Upper lobe of left lung (tissue), 6 donors: ENCODE measurements at regions not wholly inside any gene's neighbourhood (a gene's known extent, or its start where the extent isn't known, plus 50 kb on each side); places are given as distances from the start of the nearest gene placed in this dataset.
"Not testable (repeated sequence)": the region's sequence is repeated elsewhere in the genome, so short reads cannot be mapped to it uniquely, and the experiment has no call there.

Experiments
- ATAC-seq, 2 donors: fragments of 200-7000 bp; cut with Tn5 transposase; one replicate each; pipeline ENCODE4 v1.9.1; 2022; ENCODE audit warnings: mild to moderate bottlenecking in 2 of 2, moderate library complexity in 2 of 2; ENCODE audit not compliant: low FRiP score in 2 of 2
- DNase-seq, 2 donors: peaks; one replicate each; pipeline ENCODE4 v3.0.0-alpha.2; 2019 to 2020
- H3K27ac ChIP-seq, 4 donors: fragments of 200-600 bp; sonication (generic); one replicate each; pipeline ENCODE4 v1.5.1; 2016 to 2019
- H3K27me3 ChIP-seq, 4 donors: fragments of 200-600 bp; sonication (generic); one replicate each; pipeline ENCODE4 v1.5.1; 2017 to 2019
- H3K36me3 ChIP-seq, 4 donors: fragments of 200-600 bp; sonication (generic); one replicate each; pipeline ENCODE4 v1.5.1; 2016 to 2019
- H3K4me1 ChIP-seq, 4 donors: fragments of 200-600 bp; sonication (generic); one replicate each; pipeline ENCODE4 v1.5.1; 2018 to 2019
- H3K4me3 ChIP-seq, 4 donors: fragments of 200-600 bp; sonication (generic); one replicate each; pipeline ENCODE4 v1.5.1; 2017 to 2019; ENCODE audit warnings: mild to moderate bottlenecking in 2 of 4, moderate library complexity in 1 of 4
- H3K9me3 ChIP-seq, 4 donors: fragments of 200-600 bp; sonication (generic); one replicate each; pipeline ENCODE4 v1.5.1; 2018 to 2019
- EP300 ChIP-seq, 4 donors: sonication (generic); formaldehyde crosslinking; IDR thresholded peaks; one replicate each; pipeline ENCODE4 v1.5.1; 2017; ENCODE audit warnings: antibody characterized with exemption in 4 of 4, control low read depth in 2 of 4
- POLR2A ChIP-seq, 4 donors: fragments of 450-650 bp; IDR thresholded peaks; one replicate each; pipeline ENCODE4 v1.5.1; 2016 to 2017; ENCODE audit warnings: antibody characterized with exemption in 4 of 4, mild to moderate bottlenecking in 2 of 4
- POLR2AphosphoS5 ChIP-seq, 2 donors: sonication (generic); formaldehyde crosslinking; IDR thresholded peaks; one replicate each; pipeline ENCODE4 v1.5.1; 2017; ENCODE audit warnings: antibody characterized with exemption in 2 of 2
- WGBS, 2 donors: methylation state at CpG; one replicate each; pipeline ENCODE4 v1.1.5; 2017 to 2018; 5-methylcytosine and 5-hydroxymethylcytosine counted together
- TF ChIP-seq, protein P1 (sequence below), 6 experiments: fragments of 450-650 bp in 4 of 6; fragments of 200-600 bp in 2 of 6; sonication (generic) in 2 of 6; IDR thresholded peaks; one replicate each; pipeline ENCODE4 v1.5.1; 2016 to 2019; ENCODE audit warnings: antibody characterized with exemption in 6 of 6
- donor health status: DM: no; HTN: no; CAD: no; lungs with moderate emphysema.
- donor health status: DM: no; HTN: yes; CAD: no; lungs with severe emphysema.

DNA sequence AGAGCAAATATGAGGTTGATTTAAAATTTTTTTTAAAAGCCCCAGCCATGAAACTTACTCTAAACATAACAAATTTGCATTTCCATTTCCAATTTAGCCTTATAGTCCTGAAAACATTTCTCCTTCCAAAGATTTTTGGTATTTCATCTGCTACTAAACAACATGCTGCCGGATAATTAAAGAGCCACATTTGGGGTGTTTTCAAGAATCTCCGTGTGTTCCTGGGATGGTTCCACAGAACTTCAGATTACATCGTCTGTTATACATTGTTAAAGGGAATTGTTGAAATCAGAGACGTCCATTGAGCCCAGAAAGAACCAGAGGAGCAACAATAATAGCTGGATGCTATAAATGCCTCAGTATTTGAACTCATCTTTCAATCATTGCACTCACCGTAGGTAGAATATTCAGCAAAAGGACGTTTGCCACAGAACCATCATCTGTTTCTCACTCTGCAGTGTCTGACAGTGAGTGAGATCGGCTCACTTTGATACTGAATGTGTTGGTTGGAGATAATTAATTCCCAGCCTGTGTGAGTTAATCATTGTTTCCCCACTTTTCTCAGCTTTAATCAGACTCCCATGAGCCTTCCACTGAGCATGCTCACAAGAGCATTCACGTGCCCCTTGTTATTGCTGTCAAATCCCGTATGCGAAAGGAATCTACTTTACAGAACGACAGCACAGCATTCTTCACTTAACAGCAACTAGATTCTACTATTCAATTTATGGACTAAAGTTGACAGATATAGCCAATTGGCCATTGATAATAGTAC, 128.4 kb upstream of the PALS2 start:
- ATAC-seq (no peak), DNase-seq (no peak)
- Histone ChIP-seq H3K27ac (no peak overlapping the region), H3K9me3 (no peaks in the 10 kb centered on the region), H3K4me1 (peaks cover 0 to 6% (median 0%) of the 10 kb centered on the region in 4 donors), H3K4me3 (no peak overlapping the region), H3K27me3 (no peaks in the 10 kb centered on the region), H3K36me3 (no peaks in the 10 kb centered on the region)
- TF ChIP-seq POLR2A (IDR thresholded peaks at IDR 0.05), result no peak
- no peak for TF ChIP-seq EP300 (IDR thresholded peaks at IDR 0.05)
- TF ChIP-seq POLR2AphosphoS5 (IDR thresholded peaks at IDR 0.05), result no peak
- WGBS, 2 donors, result 78 to 86% methylated on average over 11 of the region's 11 CpGs

DNA sequence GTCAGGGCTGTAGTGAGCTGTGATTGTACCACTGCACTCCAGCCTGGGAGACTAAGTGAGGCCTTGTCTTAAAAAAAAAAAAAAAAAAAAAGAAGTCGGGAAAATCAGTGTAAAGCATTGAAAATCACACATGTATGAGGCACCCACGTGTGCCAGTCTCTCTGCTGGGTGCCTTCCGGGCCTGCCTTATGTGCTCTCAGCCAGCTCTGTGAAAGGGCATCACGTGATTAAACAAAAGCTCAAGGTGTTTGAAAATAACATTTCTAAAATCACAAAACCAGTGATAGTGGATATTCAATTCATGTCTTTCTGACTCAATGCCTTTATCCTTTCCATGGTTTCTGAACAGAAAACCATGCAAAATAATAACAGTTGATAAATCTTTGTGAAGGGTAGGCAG, 125.2 kb upstream of the PALS2 start:
- Histone ChIP-seq H3K27ac (no peak overlapping the region), H3K27me3 (no peaks in the 10 kb centered on the region), H3K9me3 (no peaks in the 10 kb centered on the region), H3K4me1 (no peaks in the 10 kb centered on the region), H3K4me3 (no peak overlapping the region), H3K36me3 (no peaks in the 10 kb centered on the region)
- no peak for DNase-seq
- TF ChIP-seq EP300 (IDR thresholded peaks at IDR 0.05) (no peak), POLR2AphosphoS5 (IDR thresholded peaks at IDR 0.05) (no peak), POLR2A (IDR thresholded peaks at IDR 0.05) (no peak)
- TF ChIP-seq, protein P1, sequence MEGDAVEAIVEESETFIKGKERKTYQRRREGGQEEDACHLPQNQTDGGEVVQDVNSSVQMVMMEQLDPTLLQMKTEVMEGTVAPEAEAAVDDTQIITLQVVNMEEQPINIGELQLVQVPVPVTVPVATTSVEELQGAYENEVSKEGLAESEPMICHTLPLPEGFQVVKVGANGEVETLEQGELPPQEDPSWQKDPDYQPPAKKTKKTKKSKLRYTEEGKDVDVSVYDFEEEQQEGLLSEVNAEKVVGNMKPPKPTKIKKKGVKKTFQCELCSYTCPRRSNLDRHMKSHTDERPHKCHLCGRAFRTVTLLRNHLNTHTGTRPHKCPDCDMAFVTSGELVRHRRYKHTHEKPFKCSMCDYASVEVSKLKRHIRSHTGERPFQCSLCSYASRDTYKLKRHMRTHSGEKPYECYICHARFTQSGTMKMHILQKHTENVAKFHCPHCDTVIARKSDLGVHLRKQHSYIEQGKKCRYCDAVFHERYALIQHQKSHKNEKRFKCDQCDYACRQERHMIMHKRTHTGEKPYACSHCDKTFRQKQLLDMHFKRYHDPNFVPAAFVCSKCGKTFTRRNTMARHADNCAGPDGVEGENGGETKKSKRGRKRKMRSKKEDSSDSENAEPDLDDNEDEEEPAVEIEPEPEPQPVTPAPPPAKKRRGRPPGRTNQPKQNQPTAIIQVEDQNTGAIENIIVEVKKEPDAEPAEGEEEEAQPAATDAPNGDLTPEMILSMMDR (IDR thresholded peaks at IDR 0.05), result no peak
- 76 to 81% methylated on average over 4 of the region's 4 CpGs for WGBS, 2 donors
- ATAC-seq, result no peak

DNA sequence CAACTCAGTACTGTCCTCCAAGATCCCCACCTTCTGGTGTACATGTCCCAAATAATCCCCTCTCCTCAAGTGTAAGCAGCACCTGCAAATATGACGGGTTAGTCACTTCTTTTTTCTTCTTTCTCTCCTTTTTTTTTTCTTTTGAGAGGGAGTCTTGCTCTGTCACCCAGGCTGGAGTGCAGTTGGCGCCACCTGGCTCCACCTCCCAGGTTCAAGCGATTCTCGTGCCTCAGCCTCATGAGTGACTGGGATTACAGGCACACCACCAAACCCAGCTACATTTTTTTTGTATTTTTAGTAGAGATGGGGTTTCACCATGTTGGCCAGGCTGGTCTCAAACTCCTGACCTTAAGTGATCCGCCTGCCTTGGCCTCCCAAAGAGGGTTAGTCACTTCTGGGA, 123.8 kb upstream of the PALS2 start:
- not testable (repeated sequence) for H3K36me3 ChIP-seq, H3K4me3 ChIP-seq, H3K27ac ChIP-seq, H3K27me3 ChIP-seq, H3K4me1 ChIP-seq, DNase-seq, H3K9me3 ChIP-seq, ATAC-seq
- WGBS, 2 donors, result 87 to 90% methylated on average over 5 of the region's 5 CpGs

DNA sequence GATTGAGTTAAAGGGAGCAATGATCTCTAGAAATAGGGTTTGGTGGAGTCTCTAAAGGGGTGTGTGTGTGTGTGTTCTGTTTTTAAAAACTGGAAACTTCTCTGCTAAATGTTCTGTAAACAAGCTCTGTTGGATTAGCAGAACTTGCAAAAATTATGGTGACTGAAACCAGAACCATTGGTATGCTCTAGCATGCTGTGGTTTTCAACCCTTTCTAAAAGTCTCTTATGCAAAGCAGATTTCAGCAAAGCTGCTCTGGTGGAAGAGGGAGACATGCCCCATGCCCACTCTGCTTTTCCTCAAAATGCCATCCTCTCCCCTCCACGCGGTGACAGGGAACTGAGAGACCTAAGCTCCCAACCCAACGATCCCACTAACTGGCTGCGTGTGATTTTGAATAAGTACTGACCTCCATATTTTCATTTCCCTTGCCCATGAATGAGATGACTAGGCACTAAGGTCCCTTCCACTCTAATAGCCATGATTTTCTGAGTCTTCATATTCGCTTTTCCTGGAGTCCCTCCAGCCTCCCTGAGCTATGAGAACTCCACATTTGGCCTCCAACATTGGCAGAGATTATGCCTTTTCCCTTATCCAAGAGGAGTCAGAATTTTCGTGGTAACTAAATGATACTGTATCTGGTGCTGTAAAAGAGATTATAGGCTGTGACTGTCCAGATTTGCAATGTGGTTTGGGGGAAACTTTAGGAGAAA, 117.3 kb upstream of the PALS2 start:
- Histone ChIP-seq H3K27ac (no peak overlapping the region), H3K9me3 (no peaks in the 10 kb centered on the region), H3K27me3 (no peaks in the 10 kb centered on the region), H3K36me3 (no peaks in the 10 kb centered on the region), H3K4me1 (no peaks in the 10 kb centered on the region), H3K4me3 (no peak overlapping the region)
- TF ChIP-seq POLR2AphosphoS5 (IDR thresholded peaks at IDR 0.05) (no peak), POLR2A (IDR thresholded peaks at IDR 0.05) (no peak), EP300 (IDR thresholded peaks at IDR 0.05) (no peak)
- TF ChIP-seq, protein P1 (IDR thresholded peaks at IDR 0.05), result no peak
- ATAC-seq, result no peak
- 77 to 80% methylated on average over 6 of the region's 6 CpGs for WGBS, 2 donors
- DNase-seq, result no peak

DNA sequence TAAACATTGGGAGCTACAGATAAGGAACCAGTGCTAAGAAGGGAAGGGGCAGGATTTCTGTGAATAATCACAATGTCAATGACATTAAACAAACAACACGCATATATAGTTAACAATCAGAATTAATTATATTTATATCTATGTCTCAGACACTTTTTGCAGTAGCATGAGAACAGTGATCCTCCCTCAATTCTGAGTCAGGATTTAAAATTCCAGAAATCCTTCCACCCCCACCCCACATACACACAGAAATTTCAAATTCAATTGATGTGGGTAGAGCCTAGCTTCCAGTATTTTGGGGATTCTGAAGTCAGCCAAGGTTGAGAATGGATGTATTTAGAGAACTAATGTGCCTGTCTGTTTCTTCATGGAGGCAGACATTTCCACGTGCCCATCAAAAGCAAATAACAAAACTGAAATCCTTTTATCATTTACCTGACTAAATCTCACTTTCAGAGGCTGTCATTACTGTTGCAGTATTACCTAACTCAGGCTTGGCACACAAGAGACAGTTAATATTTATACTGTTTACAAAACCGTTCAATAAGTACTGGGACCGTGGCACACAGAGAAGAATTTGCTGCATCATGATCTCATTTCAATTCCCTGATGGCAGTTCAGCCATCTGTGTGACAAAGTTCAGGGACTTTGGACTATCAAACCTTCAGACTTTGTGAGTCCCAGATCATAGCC, 116.6 kb upstream of the PALS2 start:
- no peak overlapping the region for H3K27ac ChIP-seq
- H3K4me3 ChIP-seq, result no peak overlapping the region
- no peaks in the 10 kb centered on the region for H3K36me3 ChIP-seq
- H3K9me3 ChIP-seq, result no peaks in the 10 kb centered on the region
- 37% methylated on average over 4 of the region's 4 CpGs for WGBS, 2 donors
- no peak for ATAC-seq
- H3K27me3 ChIP-seq, result no peaks in the 10 kb centered on the region
- TF ChIP-seq EP300 (IDR thresholded peaks at IDR 0.05) (no peak), POLR2AphosphoS5 (IDR thresholded peaks at IDR 0.05) (no peak), POLR2A (IDR thresholded peaks at IDR 0.05) (no peak)
- TF ChIP-seq, protein P1 (IDR thresholded peaks at IDR 0.05), result no peak
- H3K4me1 ChIP-seq, result no peaks in the 10 kb centered on the region
- no peak for DNase-seq
